ENCODE measurements at regions not wholly inside any gene's neighbourhood (a gene's known extent, or its start where the extent isn't known, plus 50 kb on each side); places are given as distances from the start of the nearest gene placed in this dataset.

DNA sequence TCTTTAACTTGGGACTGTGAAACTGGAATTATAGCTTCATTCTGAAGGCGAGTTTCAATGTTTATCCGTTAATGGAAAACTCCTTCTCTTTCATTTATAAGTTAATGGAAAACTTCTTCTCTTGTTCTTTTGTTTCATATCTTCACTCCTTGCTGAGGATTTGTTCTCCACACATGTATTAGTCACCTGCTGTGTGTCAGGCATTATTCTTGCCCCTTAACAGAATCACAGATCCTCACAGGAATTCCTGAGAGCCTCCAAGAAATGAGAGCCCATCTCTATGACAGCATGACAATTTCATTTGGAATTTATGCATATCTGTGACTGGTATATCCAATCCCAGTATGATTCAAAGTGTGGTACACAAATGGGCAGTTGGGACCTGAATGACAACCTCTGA, 545.8 kb downstream of the BCL11A start:
- WGBS, 2 donors (ENCODE audit: low coverage in 1 of 2): 89 to 96% methylated on average over 2 of the region's 2 CpGs
- TF ChIP-seq POLR2A (IDR thresholded peaks at IDR 0.05): no peak
- TF ChIP-seq, protein P1, sequence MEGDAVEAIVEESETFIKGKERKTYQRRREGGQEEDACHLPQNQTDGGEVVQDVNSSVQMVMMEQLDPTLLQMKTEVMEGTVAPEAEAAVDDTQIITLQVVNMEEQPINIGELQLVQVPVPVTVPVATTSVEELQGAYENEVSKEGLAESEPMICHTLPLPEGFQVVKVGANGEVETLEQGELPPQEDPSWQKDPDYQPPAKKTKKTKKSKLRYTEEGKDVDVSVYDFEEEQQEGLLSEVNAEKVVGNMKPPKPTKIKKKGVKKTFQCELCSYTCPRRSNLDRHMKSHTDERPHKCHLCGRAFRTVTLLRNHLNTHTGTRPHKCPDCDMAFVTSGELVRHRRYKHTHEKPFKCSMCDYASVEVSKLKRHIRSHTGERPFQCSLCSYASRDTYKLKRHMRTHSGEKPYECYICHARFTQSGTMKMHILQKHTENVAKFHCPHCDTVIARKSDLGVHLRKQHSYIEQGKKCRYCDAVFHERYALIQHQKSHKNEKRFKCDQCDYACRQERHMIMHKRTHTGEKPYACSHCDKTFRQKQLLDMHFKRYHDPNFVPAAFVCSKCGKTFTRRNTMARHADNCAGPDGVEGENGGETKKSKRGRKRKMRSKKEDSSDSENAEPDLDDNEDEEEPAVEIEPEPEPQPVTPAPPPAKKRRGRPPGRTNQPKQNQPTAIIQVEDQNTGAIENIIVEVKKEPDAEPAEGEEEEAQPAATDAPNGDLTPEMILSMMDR (IDR thresholded peaks at IDR 0.05): no peak
- no peak for TF ChIP-seq EP300 (IDR thresholded peaks at IDR 0.05; ENCODE audit: low read depth)
- no peak for TF ChIP-seq POLR2AphosphoS5 (IDR thresholded peaks at IDR 0.05)
- no peak for DNase-seq
- H3K9me3 ChIP-seq: no peaks in the 10 kb centered on the region
- intact Hi-C loops (cut with DNase I; ENCODE audit: low total_unique reads): no loop called here
- H3K27me3 ChIP-seq: no peaks in the 10 kb centered on the region
- H3K36me3 ChIP-seq: no peaks in the 10 kb centered on the region
- in situ Hi-C loops (cut with MboI; ENCODE audit: low pct_ligation_motif_present in 1 of 4, low pct_unique_long_range_greater_than_20kb in 1 of 4, low sequenced_read_pairs in 3 of 4): no loop called here
- no peaks in the 10 kb centered on the region for H3K4me1 ChIP-seq
- no peak overlapping the region for H3K27ac ChIP-seq
- no peak overlapping the region for H3K4me3 ChIP-seq

DNA sequence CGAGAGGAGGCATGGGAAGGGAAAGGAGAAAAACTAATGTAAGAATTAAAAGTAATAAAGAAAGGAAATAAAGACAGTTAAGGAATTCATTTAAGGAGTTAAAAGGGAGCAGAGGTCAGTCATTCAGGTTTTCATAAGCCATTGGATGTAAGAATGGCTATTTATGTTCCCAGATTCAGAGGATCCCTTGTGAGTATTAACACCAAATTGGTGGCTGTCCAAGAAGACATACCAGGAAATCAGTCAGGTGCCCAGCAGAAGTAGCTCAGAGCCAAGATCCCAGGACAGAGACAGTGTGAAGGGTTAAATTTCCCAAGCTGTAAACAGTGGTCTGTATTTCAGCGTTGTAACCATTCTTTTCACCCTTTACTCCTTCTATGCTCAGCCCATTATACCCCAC, 550.4 kb downstream of the BCL11A start:
- TF ChIP-seq, protein P1 (IDR thresholded peaks at IDR 0.05): no peak
- TF ChIP-seq EP300 (IDR thresholded peaks at IDR 0.05; ENCODE audit: low read depth): no peak
- no peak for DNase-seq
- no peaks in the 10 kb centered on the region for H3K36me3 ChIP-seq
- H3K9me3 ChIP-seq: no peaks in the 10 kb centered on the region
- in situ Hi-C loops (cut with MboI; ENCODE audit: low pct_ligation_motif_present in 1 of 4, low pct_unique_long_range_greater_than_20kb in 1 of 4, low sequenced_read_pairs in 3 of 4): no loop called here
- no peaks in the 10 kb centered on the region for H3K4me1 ChIP-seq
- H3K27me3 ChIP-seq: no peaks in the 10 kb centered on the region
- no peak overlapping the region for H3K4me3 ChIP-seq
- no peak overlapping the region for H3K27ac ChIP-seq
- WGBS, 2 donors (ENCODE audit: low coverage in 1 of 2): 63 to 65% methylated on average over 2 of the region's 2 CpGs
- intact Hi-C loops (cut with DNase I; ENCODE audit: low total_unique reads): no loop called here

DNA sequence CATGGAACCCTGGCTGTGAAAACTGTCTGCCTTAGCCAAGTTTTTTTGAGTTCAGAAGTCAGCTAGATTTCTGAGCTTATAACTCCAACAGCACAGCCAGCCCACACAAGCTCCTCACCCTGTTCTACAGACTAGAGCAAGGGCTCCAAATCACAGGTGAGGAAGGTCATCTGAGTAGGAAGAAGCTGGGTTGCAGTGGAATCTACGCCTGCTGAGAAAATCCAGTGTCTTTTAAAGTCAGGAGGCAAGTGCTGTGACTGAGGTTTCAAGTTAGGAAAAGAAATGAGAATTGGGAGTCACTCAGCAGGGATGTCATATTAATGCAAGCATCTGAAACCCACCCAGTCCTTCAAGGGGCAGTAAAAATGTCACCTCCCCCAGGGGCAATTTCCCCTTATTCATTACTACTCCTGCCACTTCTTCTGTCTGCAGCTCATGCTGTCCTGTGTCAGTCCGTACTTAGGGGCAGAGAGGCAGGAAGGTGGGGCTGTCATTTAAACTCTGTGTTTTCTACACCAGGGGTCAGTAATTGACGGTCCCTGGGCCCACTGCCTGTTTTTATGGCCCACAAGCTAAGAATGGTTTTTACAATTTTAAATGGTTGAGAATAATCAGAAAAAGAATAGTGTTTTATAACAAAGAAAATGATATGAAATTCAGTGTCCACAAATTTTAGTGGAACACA, 551.1 kb downstream of the BCL11A start:
- in situ Hi-C loops (cut with MboI; ENCODE audit: low pct_ligation_motif_present in 1 of 4, low pct_unique_long_range_greater_than_20kb in 1 of 4, low sequenced_read_pairs in 3 of 4): no loop called here
- DNase-seq: no peak
- Histone ChIP-seq H3K27me3 (no peaks in the 10 kb centered on the region), H3K4me3 (no peak overlapping the region), H3K27ac (no peak overlapping the region), H3K36me3 (no peaks in the 10 kb centered on the region), H3K9me3 (no peaks in the 10 kb centered on the region), H3K4me1 (no peaks in the 10 kb centered on the region)
- TF ChIP-seq POLR2A (IDR thresholded peaks at IDR 0.05) (no peak), POLR2AphosphoS5 (IDR thresholded peaks at IDR 0.05) (no peak), EP300 (IDR thresholded peaks at IDR 0.05; ENCODE audit: low read depth) (no peak)
- TF ChIP-seq, protein P1 (IDR thresholded peaks at IDR 0.05): no peak
- intact Hi-C loops (cut with DNase I; ENCODE audit: low total_unique reads): no loop called here
- WGBS, 2 donors (ENCODE audit: low coverage in 1 of 2): 64 to 75% methylated on average over 2 to 3 of the region's 3 CpGs

DNA sequence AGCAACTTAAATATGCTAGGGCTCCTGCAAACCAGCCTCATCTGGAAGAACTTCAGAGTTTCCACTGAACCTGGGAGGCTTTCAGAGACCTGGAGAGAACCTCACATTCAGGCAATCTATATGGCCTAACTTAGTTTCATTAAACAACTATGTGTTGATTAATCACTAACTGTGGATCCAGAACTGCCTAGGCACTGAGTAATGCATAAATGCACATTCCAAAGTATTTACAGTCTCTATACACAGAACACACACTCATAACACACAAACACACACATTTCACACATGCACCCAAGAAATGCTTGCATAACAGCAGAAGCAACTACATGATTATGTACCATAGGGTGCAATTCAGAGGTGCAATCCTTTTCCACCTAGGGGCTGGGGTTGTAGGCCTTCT, 552.8 kb downstream of the BCL11A start:
- Histone ChIP-seq H3K9me3 (no peaks in the 10 kb centered on the region), H3K4me3 (no peak overlapping the region), H3K36me3 (no peaks in the 10 kb centered on the region), H3K27me3 (no peaks in the 10 kb centered on the region), H3K27ac (no peak overlapping the region), H3K4me1 (no peaks in the 10 kb centered on the region)
- intact Hi-C loops (cut with DNase I; ENCODE audit: low total_unique reads) (no loop called here), in situ Hi-C loops (cut with MboI; ENCODE audit: low pct_ligation_motif_present in 1 of 4, low pct_unique_long_range_greater_than_20kb in 1 of 4, low sequenced_read_pairs in 3 of 4) (no loop called here)
- no peak for DNase-seq
- TF ChIP-seq, protein P1 (IDR thresholded peaks at IDR 0.05): no peak
- no peak for TF ChIP-seq POLR2A (IDR thresholded peaks at IDR 0.05)
- no peak for TF ChIP-seq EP300 (IDR thresholded peaks at IDR 0.05; ENCODE audit: low read depth)

All from transverse colon (tissue), 4 donors.